ENCODE measurements at regions not wholly inside any gene's neighbourhood (a gene's known extent, or its start where the extent isn't known, plus 50 kb on each side); places are given as distances from the start of the nearest gene placed in this dataset.
"Not testable (repeated sequence)": the region's sequence is repeated elsewhere in the genome, so short reads cannot be mapped to it uniquely, and the experiment has no call there.

- ATAC-seq: no peak
Observed at GRCh38 chr5:104952876-104953275, 1390.3 kb upstream of the NUDT12 start.

- ATAC-seq: no peak
Observed at GRCh38 chr5:104951829-104952228, 1389.2 kb upstream of the NUDT12 start.

DNA sequence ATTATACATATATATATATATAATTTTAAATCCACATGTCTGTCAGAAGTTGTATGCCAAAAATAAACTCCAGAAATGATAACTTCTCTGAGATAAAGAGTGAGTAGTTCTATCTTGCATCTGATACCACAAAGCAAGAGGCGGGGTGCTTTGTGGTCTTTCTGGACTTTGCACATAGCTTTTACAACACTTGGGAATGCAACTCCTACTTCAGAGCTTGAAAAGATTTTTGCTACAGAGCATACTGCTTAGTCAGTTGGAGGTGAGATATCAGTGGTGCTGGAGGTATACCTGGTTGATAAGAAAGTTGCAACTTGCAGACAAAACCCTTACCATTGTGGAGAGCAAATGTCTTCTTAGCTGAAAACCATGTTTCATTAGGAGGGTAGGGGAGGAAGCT, 1384.5 kb upstream of the NUDT12 start:
- ATAC-seq: no peak

DNA sequence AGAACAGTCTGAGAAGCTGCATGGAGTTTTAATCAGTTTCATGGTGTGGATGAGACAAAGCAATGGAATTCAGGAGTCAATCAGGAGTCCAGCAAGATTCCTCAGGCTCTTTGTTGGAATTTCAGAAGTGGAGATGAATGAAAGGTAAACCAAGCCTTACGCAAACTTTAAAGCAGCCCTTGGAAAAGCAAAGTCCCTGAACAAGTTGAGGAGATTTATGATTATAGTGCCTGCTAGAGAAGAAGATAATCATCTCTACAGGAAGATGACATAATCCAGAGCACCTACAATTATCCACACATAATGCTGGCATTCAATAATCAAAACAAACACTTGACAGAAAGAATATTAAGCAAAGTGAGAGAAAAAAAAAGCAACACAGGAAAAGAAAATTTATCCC, 1380.1 kb upstream of the NUDT12 start:
- no peak for ATAC-seq

DNA sequence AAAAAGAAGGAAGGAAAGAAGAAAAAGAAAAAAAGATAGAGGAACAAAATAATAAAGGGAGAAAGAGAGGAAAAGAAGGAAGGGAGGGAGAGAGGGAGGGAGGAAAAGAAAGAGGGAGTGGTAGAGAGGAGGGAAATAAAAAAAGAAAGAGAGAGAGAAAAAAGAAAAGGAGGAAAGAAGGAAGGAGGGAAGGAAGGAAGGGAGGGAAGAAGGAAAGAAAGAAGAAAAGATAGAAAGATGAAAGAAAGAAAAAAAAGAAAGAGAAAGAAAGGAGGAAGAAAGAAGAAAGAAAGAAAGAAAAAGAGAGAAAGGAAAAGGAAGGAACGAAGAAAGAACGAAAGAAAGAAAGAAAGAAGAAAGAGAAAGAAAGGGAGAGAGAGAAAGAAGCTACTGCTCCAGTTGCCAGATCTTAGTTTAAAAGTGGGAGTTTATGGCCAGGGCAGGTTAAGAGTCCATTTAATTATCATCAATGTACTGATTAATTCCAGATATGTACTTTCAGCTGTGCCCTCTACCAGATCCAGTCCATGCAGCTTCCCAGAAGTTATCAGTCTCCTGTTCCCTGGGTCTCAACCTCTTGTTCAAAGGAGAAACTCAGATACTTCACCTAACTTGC, 1378.5 kb upstream of the NUDT12 start:
- no peak for ATAC-seq

GRCh38 chr5:104937598-104937997, 1375.0 kb upstream of the NUDT12 start:
- ATAC-seq: no peak

DNA sequence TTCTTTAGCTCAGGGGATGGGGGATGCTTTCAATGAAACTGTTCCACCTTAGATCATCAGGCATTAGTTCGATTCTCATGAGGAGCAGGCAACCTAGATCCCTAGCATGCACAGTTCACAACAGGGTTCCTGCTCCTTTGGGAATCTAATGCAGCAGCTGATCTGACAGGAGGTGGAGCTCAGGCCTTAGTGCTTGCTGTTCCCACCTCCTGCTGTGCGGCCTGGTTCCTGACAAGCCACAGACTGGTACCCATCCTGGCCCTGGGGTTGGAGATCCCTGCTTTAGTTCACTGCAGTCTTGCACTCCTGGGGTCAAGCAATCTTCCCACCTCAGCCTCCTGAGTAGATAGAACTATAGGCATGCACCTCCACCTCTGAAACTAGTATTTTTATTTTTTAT, 1369.8 kb upstream of the NUDT12 start:
- ATAC-seq: no peak

DNA sequence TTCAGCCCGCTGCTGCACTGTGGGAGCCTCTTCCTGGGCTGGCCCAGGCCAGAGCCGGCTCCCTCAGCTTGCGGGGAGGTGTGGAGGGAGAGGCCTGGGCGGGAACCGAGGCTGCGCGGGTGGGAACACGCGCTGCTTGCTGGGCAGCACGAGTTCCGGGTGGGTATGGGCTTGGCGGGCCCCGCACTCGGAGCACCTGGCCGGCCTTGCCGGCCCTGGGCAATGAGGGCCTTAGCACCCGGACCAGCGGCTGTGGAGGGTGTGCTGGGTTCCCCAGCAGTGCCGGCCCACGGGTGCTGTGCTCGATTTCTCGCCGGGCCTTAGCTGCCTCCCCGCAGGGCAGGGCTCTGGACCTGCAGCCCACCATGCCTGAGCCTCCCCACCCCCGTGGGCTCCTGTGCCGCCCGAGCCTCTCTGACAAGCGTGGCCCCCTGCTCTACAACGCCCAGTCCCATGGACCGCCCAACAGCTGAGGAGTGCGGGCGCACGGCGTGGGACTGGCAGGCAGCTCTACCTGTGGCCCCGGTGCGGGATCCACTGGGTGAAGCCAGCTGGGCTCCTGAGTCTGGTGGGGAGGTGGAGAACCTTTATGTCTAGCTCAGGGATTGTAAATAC, 1366.4 kb upstream of the NUDT12 start:
- ATAC-seq: no peak

DNA sequence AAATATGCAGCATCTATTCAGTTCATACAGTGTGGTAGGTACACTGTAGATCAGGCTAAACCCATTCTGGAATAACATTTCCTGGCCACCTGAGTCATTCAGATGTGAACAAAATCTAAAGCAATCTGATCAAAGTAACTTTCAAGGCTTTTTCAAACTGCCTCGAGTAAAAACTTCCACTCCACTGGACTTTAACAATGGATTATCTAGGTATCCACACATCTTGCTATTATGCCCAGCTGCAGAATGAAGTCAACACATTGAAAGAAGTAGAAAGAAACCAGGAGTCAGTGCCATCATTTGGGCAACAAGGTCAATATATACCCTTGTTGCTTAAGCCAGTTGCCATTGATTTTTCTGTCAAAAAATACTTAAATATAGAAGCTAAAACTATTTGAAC, 1352.6 kb upstream of the NUDT12 start:
- ATAC-seq: no peak

DNA sequence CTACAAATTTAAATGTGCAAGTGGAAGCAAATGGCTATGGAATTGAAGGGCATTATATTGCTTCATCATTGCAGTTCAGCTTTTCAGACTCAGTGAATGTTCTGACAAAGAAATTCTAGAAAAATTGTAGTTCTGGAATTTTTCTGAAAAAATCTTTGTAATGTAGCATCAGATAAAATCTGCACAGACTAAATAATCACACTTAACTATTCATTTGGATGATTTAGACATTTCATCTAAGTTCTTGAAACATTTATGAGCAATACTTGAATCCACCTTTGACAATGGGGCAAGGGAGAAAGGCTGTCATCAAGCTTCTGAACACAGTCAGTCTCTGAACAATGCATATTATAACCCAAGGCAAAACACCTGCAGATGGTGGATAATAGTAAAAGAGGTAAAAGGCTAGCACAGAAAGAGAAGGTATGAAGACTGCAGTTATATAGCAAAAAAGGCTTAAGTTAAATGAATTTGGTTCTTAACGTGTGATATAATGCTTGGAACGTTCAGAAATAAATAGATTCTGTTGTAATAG, 1352.0 kb upstream of the NUDT12 start:
- no peak for ATAC-seq

DNA sequence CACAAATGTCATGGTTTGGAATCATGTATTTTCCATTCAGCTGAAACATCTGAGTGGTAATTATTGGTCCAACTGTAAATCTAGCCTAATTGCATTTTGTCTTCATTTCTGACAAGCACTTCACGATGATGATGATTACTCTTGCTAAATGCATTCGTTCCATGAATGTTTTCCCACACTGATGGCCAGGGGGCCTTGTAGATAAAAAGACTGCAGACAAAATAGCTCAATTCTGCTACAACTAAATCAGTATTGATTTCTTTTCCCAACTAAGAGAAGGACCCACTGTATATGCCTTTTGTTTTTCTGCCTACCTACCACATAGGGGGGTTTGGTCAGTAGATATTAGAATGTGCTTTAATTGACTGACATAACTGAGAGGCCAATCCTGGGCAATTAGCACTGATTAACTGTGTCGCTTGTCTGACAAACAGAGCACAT, 1351.3 kb upstream of the NUDT12 start:
- no peak for ATAC-seq

GRCh38 chr5:104909803-104910202, 1347.2 kb upstream of the NUDT12 start:
- no peak for ATAC-seq

GRCh38 chr5:104904561-104904960, 1342.0 kb upstream of the NUDT12 start:
- ATAC-seq: no peak

DNA sequence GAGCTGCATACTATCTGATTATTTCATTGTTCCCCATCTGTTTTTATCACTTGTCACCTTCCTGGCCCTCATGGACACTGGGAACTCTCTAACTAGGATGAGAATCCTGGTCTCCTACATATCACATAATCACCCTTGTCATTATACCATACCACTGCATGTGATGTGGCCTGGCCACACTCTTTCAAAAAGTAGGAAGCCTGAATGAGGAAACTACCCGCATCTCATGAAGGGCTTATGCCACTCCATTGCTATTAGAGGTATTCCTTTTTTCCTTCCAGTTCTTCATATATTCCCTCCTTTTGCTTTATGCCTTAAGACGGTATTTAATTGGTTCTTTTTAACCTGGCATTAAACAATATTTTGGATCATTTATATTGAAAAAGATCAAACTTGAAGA, 1341.4 kb upstream of the NUDT12 start:
- no peak for ATAC-seq

DNA sequence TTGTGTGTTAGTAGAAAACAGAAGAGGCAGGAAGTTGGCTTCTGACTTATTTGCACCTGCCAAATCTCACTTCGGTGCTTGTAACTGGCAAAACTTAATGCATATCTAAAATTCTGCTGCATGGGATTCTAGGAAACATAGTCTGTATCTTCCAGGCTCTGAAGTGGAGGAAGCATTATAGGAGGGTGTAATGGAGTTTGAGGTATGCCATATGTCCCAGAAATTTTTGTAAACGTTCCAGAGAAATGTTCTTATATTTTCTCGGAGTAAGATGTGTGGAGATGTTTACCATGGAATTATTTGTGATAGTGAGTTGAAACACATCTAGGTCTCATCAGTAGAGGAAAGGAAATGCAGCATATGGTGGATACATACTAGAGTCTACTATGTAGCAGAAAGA, 1329.0 kb upstream of the NUDT12 start:
- ATAC-seq: no peak

- ATAC-seq: no peak
Observed at GRCh38 chr5:104890767-104891166, 1328.2 kb upstream of the NUDT12 start.

- no peak for ATAC-seq
Observed at GRCh38 chr5:104859437-104859836, 1296.8 kb upstream of the NUDT12 start.

DNA sequence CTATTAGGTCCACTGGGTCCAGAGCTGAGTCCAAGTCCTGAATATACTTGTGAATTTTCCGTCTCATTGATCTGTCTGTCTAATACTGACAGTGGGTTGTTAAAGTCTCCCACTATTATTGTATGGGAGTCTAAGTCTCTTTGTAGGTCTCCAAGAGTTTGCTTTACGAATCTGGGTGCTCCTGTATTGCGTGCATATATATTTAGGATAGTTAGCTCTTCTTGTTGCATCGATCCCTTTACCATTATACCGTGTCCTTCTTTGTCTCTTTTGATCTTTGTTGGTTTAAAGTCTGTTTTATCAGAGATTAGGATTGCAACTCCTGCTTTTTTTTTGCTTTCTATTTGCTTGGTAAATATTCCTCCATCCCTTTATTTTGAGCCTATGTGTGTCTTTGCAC, 1289.5 kb upstream of the NUDT12 start:
- not testable (repeated sequence) for ATAC-seq

GRCh38 chr5:104845541-104845940, 1283.0 kb upstream of the NUDT12 start:
- ATAC-seq: no peak

DNA sequence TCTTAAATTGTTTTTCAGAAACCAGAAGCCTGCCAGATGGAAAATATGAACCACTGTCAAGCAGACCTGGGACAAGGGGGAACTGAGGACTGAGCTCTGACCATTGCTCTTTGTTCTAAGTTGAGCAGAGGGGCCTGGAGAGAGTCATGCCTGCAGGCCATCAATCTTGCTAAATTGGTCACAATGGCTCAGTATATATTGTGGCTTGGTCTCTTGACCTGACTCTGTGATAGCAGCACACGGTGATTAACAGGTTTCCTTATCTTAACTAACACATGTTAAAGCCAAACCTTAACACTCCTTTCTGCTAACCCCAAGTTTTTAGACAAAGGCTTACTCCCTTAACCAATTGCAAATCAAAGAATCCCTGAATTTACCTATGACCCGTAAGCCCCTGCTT, 1281.2 kb upstream of the NUDT12 start:
- no peak for ATAC-seq

DNA sequence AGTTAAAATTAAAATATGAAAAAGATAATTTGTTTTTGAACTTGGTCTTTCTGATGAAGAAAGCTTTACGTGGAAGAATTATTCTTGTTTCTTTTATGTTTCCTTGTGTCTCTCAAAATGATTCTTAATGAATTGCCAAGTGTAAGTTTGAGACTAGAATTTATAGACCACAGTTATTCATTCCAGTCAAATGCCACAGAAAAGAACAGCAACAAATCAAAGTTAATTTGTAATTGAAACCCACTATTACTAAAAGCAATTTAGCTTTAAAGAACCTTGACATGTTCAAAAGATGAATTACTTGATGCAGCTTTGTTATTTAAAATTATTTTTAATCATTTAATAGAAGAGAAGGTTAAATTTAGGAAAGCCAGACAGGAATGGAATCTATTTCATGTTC, 1277.7 kb upstream of the NUDT12 start:
- ATAC-seq: no peak

GRCh38 chr5:104831515-104831914, 1268.9 kb upstream of the NUDT12 start:
- ATAC-seq: not testable (repeated sequence)

DNA sequence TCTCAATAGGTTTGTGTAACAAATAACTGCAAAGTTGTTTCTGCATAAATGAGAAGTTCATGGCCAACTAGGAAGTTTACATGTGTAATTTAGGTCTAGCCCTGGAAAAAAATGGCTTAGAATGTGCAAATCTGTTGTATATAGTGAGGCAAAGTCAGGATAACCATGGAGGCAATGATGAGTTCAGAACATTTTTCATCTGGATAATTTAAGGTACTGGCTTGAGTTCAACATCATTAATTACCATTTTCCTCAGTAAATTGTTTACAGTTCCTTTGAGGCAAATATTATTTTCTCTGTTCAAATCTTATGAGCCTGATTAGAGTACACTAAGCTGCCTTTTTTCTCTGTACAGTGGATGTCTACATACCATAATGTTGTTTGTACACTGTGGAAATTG, 1259.0 kb upstream of the NUDT12 start:
- ATAC-seq: no peak

- no peak for ATAC-seq
Observed at GRCh38 chr5:104817127-104817526, 1254.5 kb upstream of the NUDT12 start.

DNA sequence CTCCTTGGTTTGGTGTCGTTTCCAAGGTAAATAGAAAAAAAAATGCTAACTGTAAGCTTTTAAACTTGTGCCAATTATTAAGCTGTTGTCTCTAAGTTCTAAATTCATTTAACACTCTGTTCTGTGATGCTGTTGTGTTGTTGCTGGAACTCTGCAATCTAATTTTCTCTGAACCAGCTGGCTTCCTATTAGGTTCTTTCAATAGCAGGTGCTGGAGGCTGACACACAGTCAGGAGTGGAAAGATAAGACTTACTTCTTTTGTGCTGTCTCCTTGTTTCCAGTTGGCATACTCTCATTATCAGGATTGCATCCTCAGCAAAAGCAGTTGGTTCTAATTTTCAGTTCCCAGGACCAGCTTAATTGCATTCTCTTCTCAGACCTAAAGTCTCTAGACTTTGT, 1252.6 kb upstream of the NUDT12 start:
- no peak for ATAC-seq
